Transverse colon (tissue), 4 donors: ENCODE measurements at regions not wholly inside any gene's neighbourhood (a gene's known extent, or its start where the extent isn't known, plus 50 kb on each side); places are given as distances from the start of the nearest gene placed in this dataset.

Experiments
- DNase-seq: peaks from one replicate; pipeline ENCODE4 v3.0.0-alpha.2; 2019
- H3K27ac ChIP-seq, 4 donors: fragments of 200-600 bp; sonication (generic); 2 replicates each; pipeline ENCODE4 v1.5.1; 2016 to 2018; ENCODE audit warnings: inconsistent platforms in 4 of 4
- H3K27me3 ChIP-seq: fragments of 200-600 bp; sonication (generic); 2 replicates; pipeline ENCODE4 v1.5.1; 2017; ENCODE audit warnings: inconsistent platforms
- H3K36me3 ChIP-seq, 4 donors: fragments of 200-600 bp; sonication (generic); 2 replicates each; pipeline ENCODE4 v1.5.1; 2017 to 2019; ENCODE audit warnings: inconsistent platforms in 4 of 4
- H3K4me1 ChIP-seq, 4 donors: fragments of 200-600 bp; sonication (generic); 2 replicates each; pipeline ENCODE4 v1.5.1; 2017 to 2020; ENCODE audit warnings: inconsistent platforms in 4 of 4
- H3K4me3 ChIP-seq, 4 donors: fragments of 200-600 bp; sonication (generic); 1 replicate in 1 of 4; 2 replicates in 3 of 4; pipeline versions ENCODE4 v1.5.1 to v1.6.1; 2017 to 2019; ENCODE audit warnings: inconsistent platforms in 4 of 4
- H3K9me3 ChIP-seq, 2 donors: fragments of 200-600 bp; sonication (generic); 2 replicates each; pipeline ENCODE4 v1.5.1; 2017 to 2019; ENCODE audit warnings: inconsistent platforms in 2 of 2
- CTCF ChIP-seq, 5 experiments: fragments of 200-600 bp in 3 of 5; fragments of 450-650 bp in 2 of 5; sonication (generic) in 3 of 5; IDR thresholded peaks; 1 replicate in 2 of 5; 2 replicates in 3 of 5; pipeline ENCODE4 v1.5.1; 2016 to 2017; ENCODE audit warnings: antibody characterized with exemption in 5 of 5, inconsistent platforms in 3 of 5, mild to moderate bottlenecking in 2 of 5, moderate library complexity in 1 of 5
- EP300 ChIP-seq: sonication (generic); formaldehyde crosslinking; IDR thresholded peaks from one replicate; pipeline ENCODE4 v1.6.1; 2017; ENCODE audit warnings: antibody characterized with exemption, low read depth
- POLR2A ChIP-seq: fragments of 450-650 bp; IDR thresholded peaks from one replicate; pipeline ENCODE4 v1.6.1; 2016; ENCODE audit warnings: antibody characterized with exemption, mild to moderate bottlenecking, moderate library complexity
- POLR2AphosphoS5 ChIP-seq, 3 donors: sonication (generic); formaldehyde crosslinking; IDR thresholded peaks; one replicate each; pipeline ENCODE4 v1.6.1; 2016; ENCODE audit warnings: antibody characterized with exemption in 3 of 3
- WGBS, 2 donors: methylation state at CpG; one replicate each; pipeline ENCODE4 v1.1.5; 2018; ENCODE audit warnings: low coverage in 1 of 2; 5-methylcytosine and 5-hydroxymethylcytosine counted together
- in situ Hi-C, 4 donors: fragments of 200-750 bp; cut with MboI; loops; one replicate each; pipeline versions ENCODE4 v1.15.0 to v1.15.1; 2017; ENCODE audit warnings: low sequenced_read_pairs in 3 of 4, low pct_ligation_motif_present in 1 of 4, low pct_unique_long_range_greater_than_20kb in 1 of 4
- intact Hi-C: fragments of 100-400 bp; cut with DNase I; formaldehyde crosslinking; loops from one replicate; pipeline ENCODE4 v1.15.1; 2023; ENCODE audit warnings: low total_unique reads

GRCh38 chr1:68551459-68551858 is 54.6 kb upstream of the DEPDC1 start:
- no peaks in the 10 kb centered on the region for H3K27me3 ChIP-seq
- intact Hi-C loops (no loop called here), in situ Hi-C loops (no loop called here)
- TF ChIP-seq POLR2A = no peak
- no peak for TF ChIP-seq POLR2AphosphoS5 (IDR thresholded peaks at IDR 0.05)
- TF ChIP-seq CTCF (IDR thresholded peaks at IDR 0.05) = no peak
- TF ChIP-seq EP300 = no peak
- no peaks in the 10 kb centered on the region for H3K36me3 ChIP-seq
- DNase-seq = no peak
- H3K4me1 ChIP-seq = no peaks in the 10 kb centered on the region
- H3K9me3 ChIP-seq = no peaks in the 10 kb centered on the region
- H3K27ac ChIP-seq = no peak overlapping the region
- H3K4me3 ChIP-seq = no peak overlapping the region

- Histone ChIP-seq H3K4me3 (no peak overlapping the region), H3K27ac (no peak overlapping the region), H3K9me3 (no peaks in the 10 kb centered on the region), H3K36me3 (no peaks in the 10 kb centered on the region), H3K4me1 (no peaks in the 10 kb centered on the region), H3K27me3 (no peaks in the 10 kb centered on the region)
- intact Hi-C loops = no loop called here
- in situ Hi-C loops = no loop called here
- DNase-seq = no peak
- 50 to 55% methylated on average over 3 to 4 of the region's 4 CpGs for whole genome bisulfite sequencing, 2 donors
- no peak for TF ChIP-seq POLR2AphosphoS5 (IDR thresholded peaks at IDR 0.05)
- TF ChIP-seq CTCF (IDR thresholded peaks at IDR 0.05) = no peak
- TF ChIP-seq POLR2A = no peak
- TF ChIP-seq EP300 = no peak
Measured at GRCh38 chr1:68558321-68559026, 61.6 kb upstream of the DEPDC1 start.

GRCh38 chr1:68565923-68566322 is 69.0 kb upstream of the DEPDC1 start:
- 52 to 61% methylated on average over 4 of the region's 4 CpGs for WGBS, 2 donors
- no peak for DNase-seq
- TF ChIP-seq CTCF (IDR thresholded peaks at IDR 0.05) (no peak), POLR2AphosphoS5 (IDR thresholded peaks at IDR 0.05) (no peak), POLR2A (no peak), EP300 (no peak)
- Histone ChIP-seq H3K36me3 (no peaks in the 10 kb centered on the region), H3K27ac (no peak overlapping the region), H3K4me1 (no peaks in the 10 kb centered on the region), H3K4me3 (no peak overlapping the region), H3K9me3 (no peaks in the 10 kb centered on the region), H3K27me3 (no peaks in the 10 kb centered on the region)
- in situ Hi-C loops (no loop called here), intact Hi-C loops (no loop called here)

GRCh38 chr1:68570871-68571270 is 74.0 kb upstream of the DEPDC1 start:
- Histone ChIP-seq H3K9me3 (no peaks in the 10 kb centered on the region), H3K36me3 (no peaks in the 10 kb centered on the region), H3K27me3 (no peaks in the 10 kb centered on the region), H3K4me3 (no peak overlapping the region), H3K27ac (no peak overlapping the region), H3K4me1 (no peaks in the 10 kb centered on the region)
- no peak for TF ChIP-seq EP300
- TF ChIP-seq CTCF (IDR thresholded peaks at IDR 0.05) = no peak
- no peak for TF ChIP-seq POLR2AphosphoS5 (IDR thresholded peaks at IDR 0.05)
- TF ChIP-seq POLR2A = no peak
- DNase-seq = no peak
- 28 to 38% methylated on average over 3 of the region's 3 CpGs for WGBS, 2 donors
- in situ Hi-C loops = no loop called here
- intact Hi-C loops = no loop called here
